H1 (cell line): ENCODE measurements at regions not wholly inside any gene's neighbourhood (a gene's known extent, or its start where the extent isn't known, plus 50 kb on each side); places are given as distances from the start of the nearest gene placed in this dataset.
A peak's percentile ranks its signal among the peaks of the same experiment; 100 is the strongest.

Experiments
- CTCF ChIA-PET: fragments of 300-600 bp; sonication (Branson Sonifier 250); formaldehyde crosslinking; loops from one replicate; lab custom pipeline; 2021; ENCODE audit not compliant: partially characterized antibody; lab: Charles Lee
- POLR2A ChIA-PET: fragments of 300-600 bp; sonication (Branson Sonifier 250); formaldehyde crosslinking; loops from one replicate; lab custom pipeline; 2021; ENCODE audit warnings: inconsistent platforms; ENCODE audit not compliant: partially characterized antibody; lab: Charles Lee
- DNase-seq, 2 experiments: peaks; one replicate each; pipeline versions ENCODE4 v3.0.0 to v3.0.0-alpha.2; 2010 to 2022; ENCODE audit warnings: low spot score in 2 of 2, low read depth in 1 of 2, mixed read lengths in 1 of 2
- FAIRE-seq: peaks from 2 replicates; lab custom pipeline; 2011; peaks lifted over from hg19 to GRCh38; lab: Jason Lieb, UNC
- H2AFZ ChIP-seq: 2 replicates; pipeline ENCODE4 v1.8.1; 2012; ENCODE audit warnings: low read length, inconsistent platforms
- H2AK5ac ChIP-seq: 2 replicates; pipeline ENCODE4 v1.6.1; 2013; ENCODE audit warnings: low read depth, low read length
- H2BK120ac ChIP-seq: replicated peaks from 2 replicates; pipeline ENCODE3; 2013; ENCODE audit warnings: low read depth, low read length, inconsistent platforms
- H2BK12ac ChIP-seq: 2 replicates; pipeline ENCODE4 v1.6.1; 2013; ENCODE audit warnings: low read depth, low read length
- H2BK15ac ChIP-seq: 2 replicates; pipeline ENCODE4 v1.6.1; 2013; ENCODE audit warnings: low read length
- H2BK20ac ChIP-seq: 2 replicates; pipeline ENCODE4 v1.6.1; 2013; ENCODE audit warnings: low read length
- H2BK5ac ChIP-seq: 2 replicates; pipeline ENCODE4 v1.6.1; 2013; ENCODE audit warnings: low read depth, low read length
- H3K14ac ChIP-seq: 2 replicates; pipeline ENCODE4 v1.6.1; 2013; ENCODE audit warnings: inconsistent platforms; ENCODE audit not compliant: insufficient read length
- H3K18ac ChIP-seq: 2 replicates; pipeline ENCODE4 v1.6.1; 2013; ENCODE audit warnings: low read length; ENCODE audit errors: extremely low read depth
- H3K23ac ChIP-seq: 2 replicates; pipeline ENCODE4 v1.6.1; 2013; ENCODE audit warnings: inconsistent platforms; ENCODE audit not compliant: insufficient read length
- H3K23me2 ChIP-seq: 2 replicates; pipeline ENCODE4 v1.6.1; 2013; ENCODE audit warnings: low read depth, low read length
- H3K27ac ChIP-seq: 2 replicates; pipeline ENCODE4 v1.6.1; 2011; ENCODE audit warnings: low read depth, low read length, inconsistent platforms
- H3K27me3 ChIP-seq, 4 experiments: replicated peaks in 1 of 4; 1 replicate in 1 of 4; 2 replicates in 3 of 4; pipeline versions ENCODE4 v1.6.1 to v1.8.1; 2011 to 2013; ENCODE audit warnings: low read length in 3 of 4, mild to moderate bottlenecking in 3 of 4, inconsistent platforms in 2 of 4, mixed read lengths in 2 of 4, moderate library complexity in 1 of 4; ENCODE audit not compliant: control insufficient read depth in 3 of 4, insufficient read depth in 3 of 4; ENCODE audit errors: extremely low read depth in 1 of 4
- H3K36me3 ChIP-seq, 4 experiments: 2 replicates each; pipeline versions ENCODE4 v1.6.1 to v1.8.1; 2011 to 2013; ENCODE audit warnings: mild to moderate bottlenecking in 4 of 4, low read length in 3 of 4, moderate library complexity in 2 of 4, control low read depth in 1 of 4, inconsistent platforms in 1 of 4; ENCODE audit not compliant: insufficient read depth in 4 of 4, control insufficient read depth in 2 of 4
- H3K4ac ChIP-seq: replicated peaks from 2 replicates; pipeline ENCODE3; 2013; ENCODE audit warnings: low read length, low read depth, mixed read lengths, inconsistent platforms; ENCODE audit not compliant: insufficient read length
- H3K4me1 ChIP-seq, 4 experiments: replicated peaks in 1 of 4; 1 replicate in 1 of 4; 2 replicates in 3 of 4; pipeline versions ENCODE4 v1.6.1 to v1.8.1; 2011 to 2013; ENCODE audit warnings: low read length in 3 of 4, inconsistent platforms in 2 of 4, mixed read lengths in 1 of 4; ENCODE audit not compliant: insufficient read depth in 4 of 4, control insufficient read depth in 3 of 4
- H3K4me2 ChIP-seq, 2 experiments: 2 replicates each; pipeline versions ENCODE4 v1.6.1 to v1.8.1; 2011 to 2013; ENCODE audit warnings: low read depth in 2 of 2, low read length in 2 of 2, control low read depth in 1 of 2, inconsistent platforms in 1 of 2, mild to moderate bottlenecking in 1 of 2; ENCODE audit not compliant: insufficient read depth in 1 of 2
- H3K4me3 ChIP-seq, 4 experiments: fragments of 200-600, 300-600 bp in 1 of 4; sonication (generic), shearing (Covaris generic), sonication (Bioruptor Twin) in 1 of 4; 2 replicates each; pipeline versions ENCODE4 v1.5.1 to v1.8.1; 2011 to 2016; ENCODE audit warnings: low read length in 4 of 4, low read depth in 3 of 4, control low read depth in 2 of 4, inconsistent platforms in 2 of 4, mild to moderate bottlenecking in 2 of 4, mixed read lengths in 1 of 4, moderate library complexity in 1 of 4; ENCODE audit not compliant: insufficient read depth in 2 of 4; ENCODE audit errors: extremely low read depth in 1 of 4
- H3K56ac ChIP-seq: replicated peaks from 2 replicates; pipeline ENCODE3; 2013; ENCODE audit warnings: low read depth, mild to moderate bottlenecking, mixed read lengths, low read length, inconsistent platforms; ENCODE audit not compliant: insufficient read length
- H3K79me1 ChIP-seq: 2 replicates; pipeline ENCODE4 v1.6.1; 2013; ENCODE audit warnings: low read depth, low read length, control low read depth
- H3K79me2 ChIP-seq, 2 experiments: 2 replicates each; pipeline versions ENCODE4 v1.6.1 to v1.8.1; 2012 to 2013; ENCODE audit warnings: low read length in 2 of 2, mild to moderate bottlenecking in 2 of 2, inconsistent platforms in 1 of 2; ENCODE audit not compliant: insufficient read depth in 2 of 2, control insufficient read depth in 1 of 2
- H3K9ac ChIP-seq, 4 experiments: replicated peaks in 1 of 4; 1 replicate in 1 of 4; 2 replicates in 3 of 4; pipeline versions ENCODE4 v1.6.1 to v1.8.1; 2011 to 2013; ENCODE audit warnings: low read depth in 3 of 4, low read length in 3 of 4, control low read depth in 2 of 4, mild to moderate bottlenecking in 2 of 4, moderate library complexity in 2 of 4, inconsistent platforms in 1 of 4; ENCODE audit errors: extremely low read depth in 1 of 4
- H3K9me3 ChIP-seq, 2 experiments: 2 replicates each; pipeline versions ENCODE4 v1.6.1 to v1.8.1; 2012 to 2013; ENCODE audit warnings: mild to moderate bottlenecking in 2 of 2, moderate library complexity in 2 of 2, control low read depth in 1 of 2, inconsistent platforms in 1 of 2, low read depth in 1 of 2, low read length in 1 of 2, mixed read lengths in 1 of 2; ENCODE audit not compliant: insufficient read depth in 2 of 2
- H4K20me1 ChIP-seq, 2 experiments: replicated peaks in 1 of 2; 2 replicates each; pipeline versions ENCODE3 to v1.8.1; 2011 to 2013; ENCODE audit warnings: inconsistent platforms in 2 of 2, low read length in 2 of 2, mild to moderate bottlenecking in 1 of 2; ENCODE audit not compliant: insufficient read depth in 2 of 2, control insufficient read depth in 1 of 2
- H4K5ac ChIP-seq: 2 replicates; pipeline ENCODE4 v1.6.1; 2013; ENCODE audit warnings: low read length, low read depth, mixed read lengths, inconsistent platforms; ENCODE audit not compliant: insufficient read length
- H4K8ac ChIP-seq: 2 replicates; pipeline ENCODE4 v1.8.0; 2013; ENCODE audit warnings: mild to moderate bottlenecking, moderate library complexity, low read length, inconsistent platforms; ENCODE audit not compliant: insufficient read depth; ENCODE audit errors: extremely low read depth
- H4K91ac ChIP-seq: replicated peaks from 2 replicates; pipeline ENCODE3; 2013; ENCODE audit warnings: low read length, mixed read lengths, inconsistent platforms; ENCODE audit not compliant: insufficient read length
- ASH2L ChIP-seq: fragments of 200-600, 300-600 bp; sonication (generic); IDR thresholded peaks from one replicate; pipeline ENCODE4 v1.7.1; 2017; ENCODE audit warnings: low read length
- CHD2 ChIP-seq: IDR thresholded peaks from 2 replicates; pipeline ENCODE4 v1.6.1; 2012; ENCODE audit warnings: low read length, improper control_type of control experiment
- EP300 ChIP-seq, 2 experiments: IDR thresholded peaks; 1 replicate in 1 of 2; 2 replicates in 1 of 2; pipeline ENCODE4 v1.6.1; 2011 to 2012; ENCODE audit warnings: low read depth in 2 of 2, low read length in 2 of 2, mild to moderate bottlenecking in 2 of 2, borderline replicate concordance in 1 of 2, inconsistent platforms in 1 of 2, moderate library complexity in 1 of 2
- FOSL1 ChIP-seq: IDR thresholded peaks from 2 replicates; pipeline ENCODE4 v1.6.1; 2011; ENCODE audit warnings: mild to moderate bottlenecking, low read depth, low read length, moderate library complexity; ENCODE audit not compliant: insufficient read depth
- GABPA ChIP-seq: IDR thresholded peaks from 2 replicates; pipeline ENCODE4 v1.6.1; 2011; ENCODE audit warnings: mild to moderate bottlenecking, low read length, moderate library complexity, borderline replicate concordance; ENCODE audit not compliant: insufficient read depth
- KDM1A ChIP-seq: fragments of 200-600, 300-600 bp; sonication (generic); IDR thresholded peaks from 2 replicates; pipeline ENCODE4 v1.7.1; 2016; ENCODE audit warnings: mild to moderate bottlenecking, low read length, borderline replicate concordance
- KDM5A ChIP-seq: fragments of 200-600 bp; IDR thresholded peaks from 2 replicates; pipeline ENCODE4 v1.7.1; 2012; ENCODE audit warnings: mild to moderate bottlenecking, low read length, inconsistent platforms, mixed read lengths
- MAX ChIP-seq: IDR thresholded peaks from 2 replicates; pipeline ENCODE4 v1.6.1; 2012; ENCODE audit warnings: inconsistent platforms
- POLR2A ChIP-seq, 2 experiments: IDR thresholded peaks; 1 replicate in 1 of 2; 2 replicates in 1 of 2; pipeline ENCODE4 v1.6.1; 2011; ENCODE audit warnings: low read depth in 2 of 2, low read length in 2 of 2, mild to moderate bottlenecking in 2 of 2; ENCODE audit errors: control extremely low read depth in 1 of 2
- POU5F1 ChIP-seq: IDR thresholded peaks from 2 replicates; pipeline ENCODE4 v1.6.1; 2011; ENCODE audit warnings: low read depth, mild to moderate bottlenecking, low read length, moderate library complexity
- SIX5 ChIP-seq: IDR thresholded peaks from 2 replicates; pipeline ENCODE4 v1.6.1; 2011; ENCODE audit warnings: mild to moderate bottlenecking, low read depth, low read length
- SP4 ChIP-seq: IDR thresholded peaks from 2 replicates; pipeline ENCODE4 v1.6.1; 2012; ENCODE audit warnings: low read length, inconsistent platforms
- SRF ChIP-seq: IDR thresholded peaks from 2 replicates; pipeline ENCODE4 v1.6.1; 2011; ENCODE audit warnings: mild to moderate bottlenecking, low read depth, low read length, moderate library complexity
- TAF1 ChIP-seq: IDR thresholded peaks from 2 replicates; pipeline ENCODE4 v1.6.1; 2011; ENCODE audit warnings: mild to moderate bottlenecking, low read depth, low read length
- TEAD4 ChIP-seq: IDR thresholded peaks from 2 replicates; pipeline ENCODE4 v1.6.1; 2012; ENCODE audit warnings: low read depth, low read length, inconsistent platforms, mixed read lengths
- WGBS, 2 experiments: shearing (Covaris generic) in 1 of 2; methylation state at CpG; one replicate each; pipeline versions ENCODE4 v1.1.6 to v1.1.7; 2013 to 2015; ENCODE audit warnings: low lambda C conversion rate in 2 of 2, mixed read lengths in 2 of 2, inconsistent platforms in 1 of 2, low coverage in 1 of 2, missing lambda C conversion rate in 1 of 2; ENCODE audit not compliant: insufficient replicate concordance in 2 of 2, insufficient coverage in 1 of 2, insufficient read length in 1 of 2; ENCODE audit errors: extremely low coverage in 1 of 2, missing lambda C conversion rate in 1 of 2; 5-methylcytosine and 5-hydroxymethylcytosine counted together

- no peak overlapping the region for H3K56ac ChIP-seq
- no peaks in the 10 kb centered on the region for H4K20me1 ChIP-seq
- no peak overlapping the region; the same call in 1 of the 2 replicates for H3K18ac ChIP-seq
- H3K9ac ChIP-seq, result peak overlapping the region in 1 of 4 experiments; percentile 56; a peak in 3 of 7 replicates
- H3K23me2 ChIP-seq, result no peaks in the 10 kb centered on the region
- ChIA-PET CTCF (interaction anchor here (0.6 kb wide), 2 partner anchors 29 to 563 kb away, joined by 3 read pairs; no protein-coding TSS in a partner anchor), POLR2A (interaction anchor here (0.6 kb wide), 1 partner anchor 1144 kb away, joined by 4 read pairs; no protein-coding TSS in a partner anchor)
- H3K79me2 ChIP-seq, result no peaks in the 10 kb centered on the region
- no peak overlapping the region for H3K23ac ChIP-seq
- H4K91ac ChIP-seq, result no peak overlapping the region
- no peak overlapping the region for H2BK15ac ChIP-seq
- WGBS, 2 experiments, result 57% methylated on average over 10 of the region's 11 CpGs; no CpG with 5 or more reads in 1 of the 2 experiments
- H4K8ac ChIP-seq, result peak overlapping the region; percentile 91; the same call in 1 of the 2 replicates
- no peak overlapping the region for H4K5ac ChIP-seq
- H3K14ac ChIP-seq, result no peak overlapping the region
- H2BK20ac ChIP-seq, result no peak overlapping the region
- H3K9me3 ChIP-seq, result no peaks in the 10 kb centered on the region
- H2AFZ ChIP-seq, result peak overlapping the region; percentile 99
- H3K27ac ChIP-seq, result 0 out of 2 replicates have a peak overlapping the region, but pooled peaks have one; percentile 8
- H3K4ac ChIP-seq, result no peak overlapping the region
- H2BK12ac ChIP-seq, result peak overlapping the region; percentile 28; the same call in 1 of the 2 replicates
- DNase-seq, result peak in 1 of 2 experiments; percentile 53
- H3K36me3 ChIP-seq, result no peaks in the 10 kb centered on the region
- peak overlapping the region; percentile 14 to 53; a peak in 3 of 4 replicates for H3K4me2 ChIP-seq
- no peak overlapping the region for H2AK5ac ChIP-seq
- H3K4me3 ChIP-seq, result no peak overlapping the region
- no peaks in the 10 kb centered on the region for H3K79me1 ChIP-seq
- H3K27me3 ChIP-seq, result no peaks in the 10 kb centered on the region
- peak overlapping the region; percentile 49; the same call in 1 of the 2 replicates for H2BK5ac ChIP-seq
- H3K4me1 ChIP-seq, result peaks cover 0 to 5% (median 4%) of the 10 kb centered on the region in 4 experiments; a peak in 4 of 7 replicates
- H2BK120ac ChIP-seq, result no peak overlapping the region
- no peak for FAIRE-seq
- TF ChIP-seq EP300 (IDR thresholded peaks at IDR 0.05; ENCODE audit: borderline replicate concordance in 1 of 2, low read depth in 2 of 2, low read length in 2 of 2), result no peak
- no peak for TF ChIP-seq KDM1A
- peak; percentile 37; the same call in 1 of the 2 replicates for TF ChIP-seq MAX
- peak; percentile 31; the same call in 1 of the 2 replicates for TF ChIP-seq TAF1
- no peak for TF ChIP-seq SP4
- no peak for TF ChIP-seq GABPA
- peak; percentile 55 for TF ChIP-seq ASH2L
- TF ChIP-seq FOSL1, result no peak
- TF ChIP-seq CHD2, result no peak
- TF ChIP-seq KDM5A, result no peak
- no peak for TF ChIP-seq POU5F1
- TF ChIP-seq SRF, result no peak
- no peak for TF ChIP-seq POLR2A (IDR thresholded peaks at IDR 0.05; ENCODE audit: control extremely low read depth in 1 of 2, low read depth in 2 of 2, low read length in 2 of 2)
- no peak for TF ChIP-seq SIX5
- TF ChIP-seq TEAD4, result peak; percentile 31; the same call in 1 of the 2 replicates
Measured at GRCh38 chr15:97177151-97177577, 783.3 kb upstream of the ARRDC4 start.
